ENCODE measurements at regions not wholly inside any gene's neighbourhood (a gene's known extent, or its start where the extent isn't known, plus 50 kb on each side); places are given as distances from the start of the nearest gene placed in this dataset.

- no peaks in the 10 kb centered on the region for H3K9me3 ChIP-seq
- DNase-seq (ENCODE audit: low spot score in 2 of 2): no peak
- TF ChIP-seq POLR2AphosphoS5 (IDR thresholded peaks at IDR 0.05): no peak
- TF ChIP-seq CTCF (IDR thresholded peaks at IDR 0.05): no peak
- no peak for TF ChIP-seq POLR2A (IDR thresholded peaks at IDR 0.05)
- H3K36me3 ChIP-seq: no peaks in the 10 kb centered on the region
- intact Hi-C loops (cut with DNase I; ENCODE audit: low total_unique reads): no loop called here
- no peaks in the 10 kb centered on the region for H3K27me3 ChIP-seq
- H3K4me1 ChIP-seq: no peaks in the 10 kb centered on the region
- H3K4me3 ChIP-seq: no peak overlapping the region
- no peak overlapping the region for H3K27ac ChIP-seq
Observed at GRCh38 chr6:87789900-87790290, 87.9 kb upstream of the AKIRIN2 start.

GRCh38 chr6:87789198-87789899 lies 87.3 kb upstream of the AKIRIN2 start:
- H3K27ac ChIP-seq: no peak overlapping the region

GRCh38 chr6:87788141-87788540 lies 86.1 kb upstream of the AKIRIN2 start:
- intact Hi-C loops (cut with DNase I; ENCODE audit: low total_unique reads): no loop called here
- H3K9me3 ChIP-seq: no peaks in the 10 kb centered on the region
- no peaks in the 10 kb centered on the region for H3K36me3 ChIP-seq
- DNase-seq (ENCODE audit: low spot score in 2 of 2): no peak
- no peaks in the 10 kb centered on the region for H3K4me1 ChIP-seq
- no peak overlapping the region for H3K4me3 ChIP-seq
- H3K27me3 ChIP-seq: no peaks in the 10 kb centered on the region
- TF ChIP-seq POLR2AphosphoS5 (IDR thresholded peaks at IDR 0.05) (no peak), POLR2A (IDR thresholded peaks at IDR 0.05) (no peak), CTCF (IDR thresholded peaks at IDR 0.05) (no peak)
- H3K27ac ChIP-seq: no peak overlapping the region

More at GRCh38 chr6:87789198-87789899, 87.3 kb upstream of the AKIRIN2 start:
- TF ChIP-seq POLR2A (IDR thresholded peaks at IDR 0.05) (no peak), POLR2AphosphoS5 (IDR thresholded peaks at IDR 0.05) (no peak), CTCF (IDR thresholded peaks at IDR 0.05) (no peak)
- Histone ChIP-seq H3K9me3 (no peaks in the 10 kb centered on the region), H3K4me3 (no peak overlapping the region), H3K27me3 (no peaks in the 10 kb centered on the region), H3K4me1 (no peaks in the 10 kb centered on the region), H3K36me3 (no peaks in the 10 kb centered on the region)
- DNase-seq (ENCODE audit: low spot score in 2 of 2): peak in 1 of 2 donors; percentile 29
- intact Hi-C loops (cut with DNase I; ENCODE audit: low total_unique reads): no loop called here

GRCh38 chr6:87785229-87785862 lies 83.3 kb upstream of the AKIRIN2 start:
- no peaks in the 10 kb centered on the region for H3K9me3 ChIP-seq
- H3K36me3 ChIP-seq: no peaks in the 10 kb centered on the region
- H3K27ac ChIP-seq: no peak overlapping the region
- DNase-seq (ENCODE audit: low spot score in 2 of 2): no peak
- no peaks in the 10 kb centered on the region for H3K27me3 ChIP-seq
- H3K4me1 ChIP-seq: no peaks in the 10 kb centered on the region
- no peak overlapping the region for H3K4me3 ChIP-seq
- intact Hi-C loops (cut with DNase I; ENCODE audit: low total_unique reads): no loop called here
- TF ChIP-seq CTCF (IDR thresholded peaks at IDR 0.05) (no peak), POLR2A (IDR thresholded peaks at IDR 0.05) (no peak), POLR2AphosphoS5 (IDR thresholded peaks at IDR 0.05) (no peak)

- Histone ChIP-seq H3K4me3 (no peak overlapping the region), H3K27ac (no peak overlapping the region), H3K4me1 (no peaks in the 10 kb centered on the region), H3K27me3 (no peaks in the 10 kb centered on the region), H3K36me3 (no peaks in the 10 kb centered on the region), H3K9me3 (no peaks in the 10 kb centered on the region)
- DNase-seq (ENCODE audit: low spot score in 2 of 2): no peak
- TF ChIP-seq CTCF (IDR thresholded peaks at IDR 0.05) (no peak), POLR2A (IDR thresholded peaks at IDR 0.05) (no peak), POLR2AphosphoS5 (IDR thresholded peaks at IDR 0.05) (no peak)
- intact Hi-C loops (cut with DNase I; ENCODE audit: low total_unique reads): no loop called here
Observed at GRCh38 chr6:87784690-87785089, 82.7 kb upstream of the AKIRIN2 start.

All from breast epithelium (tissue), 4 donors.